Hepatocyte (in vitro differentiated cells): ENCODE measurements at regions not wholly inside any gene's neighbourhood (a gene's known extent, or its start where the extent isn't known, plus 50 kb on each side); places are given as distances from the start of the nearest gene placed in this dataset.

Experiments used
- DNase-seq: peaks from one replicate; pipeline ENCODE4 v3.0.0-alpha.2; 2016; ENCODE audit warnings: low spot score
- H2AFZ ChIP-seq: fragments of 200-600 bp; sonication (generic); 2 replicates; pipeline ENCODE4 v1.6.0; 2016; ENCODE audit warnings: antibody characterized with exemption, mild to moderate bottlenecking
- H3K27ac ChIP-seq: fragments of 200-600 bp; sonication (generic); 2 replicates; pipeline ENCODE4 v1.5.1; 2016; ENCODE audit warnings: mild to moderate bottlenecking
- H3K27me3 ChIP-seq: fragments of 200-600 bp; sonication (generic); 2 replicates; pipeline ENCODE4 v1.6.1; 2016
- H3K36me3 ChIP-seq: fragments of 200-600 bp; sonication (generic); replicated peaks from 2 replicates; pipeline ENCODE4 v1.5.1; 2016; ENCODE audit warnings: low read depth; ENCODE audit not compliant: insufficient read depth
- H3K4me1 ChIP-seq: fragments of 200-600 bp; sonication (generic); 2 replicates; pipeline ENCODE4 v1.5.1; 2016; ENCODE audit warnings: mild to moderate bottlenecking, moderate library complexity; ENCODE audit not compliant: insufficient read depth
- H3K4me2 ChIP-seq: fragments of 200-600 bp; sonication (generic); 2 replicates; pipeline ENCODE4 v1.6.0; 2016
- H3K4me3 ChIP-seq: fragments of 200-600 bp; sonication (generic); 2 replicates; pipeline ENCODE4 v1.5.1; 2016; ENCODE audit warnings: mild to moderate bottlenecking
- H3K79me2 ChIP-seq: fragments of 200-600 bp; sonication (generic); 2 replicates; pipeline ENCODE4 v1.6.0; 2017; ENCODE audit warnings: mild to moderate bottlenecking
- H3K9me2 ChIP-seq: fragments of 200-600 bp; sonication (generic); replicated peaks from 2 replicates; pipeline ENCODE4 v1.6.0; 2017; ENCODE audit warnings: mild to moderate bottlenecking; ENCODE audit not compliant: insufficient read depth
- H3K9me3 ChIP-seq: fragments of 200-600 bp; sonication (generic); 2 replicates; pipeline ENCODE4 v1.5.1; 2016; ENCODE audit warnings: low read depth, mild to moderate bottlenecking
- H4K20me1 ChIP-seq: fragments of 200-600 bp; sonication (generic); 2 replicates; pipeline ENCODE4 v1.6.0; 2016; ENCODE audit warnings: mild to moderate bottlenecking; ENCODE audit not compliant: insufficient read depth, poor library complexity, severe bottlenecking
- EZH2 ChIP-seq: fragments of 200-600 bp; sonication (generic); IDR thresholded peaks from 2 replicates; pipeline ENCODE4 v1.6.1; 2016; ENCODE audit warnings: antibody characterized with exemption, mild to moderate bottlenecking, borderline replicate concordance
- EZH2phosphoT487 ChIP-seq: fragments of 200-600 bp; sonication (generic); IDR thresholded peaks from one replicate; pipeline ENCODE4 v1.6.1; 2018; ENCODE audit warnings: antibody characterized with exemption, mild to moderate bottlenecking, low read depth, moderate library complexity; ENCODE audit not compliant: unreplicated experiment, severe bottlenecking
- WGBS: methylation state at CpG from one replicate; pipeline ENCODE4 v1.1.6; 2016; ENCODE audit warnings: low lambda C conversion rate; ENCODE audit errors: missing lambda C conversion rate; 5-methylcytosine and 5-hydroxymethylcytosine counted together
- TF ChIP-seq, protein P1 (sequence below): fragments of 200-600 bp; sonication (generic); IDR thresholded peaks from 2 replicates; pipeline ENCODE4 v1.5.1; 2016; ENCODE audit warnings: antibody characterized with exemption, mild to moderate bottlenecking; ENCODE audit not compliant: poor library complexity

DNA sequence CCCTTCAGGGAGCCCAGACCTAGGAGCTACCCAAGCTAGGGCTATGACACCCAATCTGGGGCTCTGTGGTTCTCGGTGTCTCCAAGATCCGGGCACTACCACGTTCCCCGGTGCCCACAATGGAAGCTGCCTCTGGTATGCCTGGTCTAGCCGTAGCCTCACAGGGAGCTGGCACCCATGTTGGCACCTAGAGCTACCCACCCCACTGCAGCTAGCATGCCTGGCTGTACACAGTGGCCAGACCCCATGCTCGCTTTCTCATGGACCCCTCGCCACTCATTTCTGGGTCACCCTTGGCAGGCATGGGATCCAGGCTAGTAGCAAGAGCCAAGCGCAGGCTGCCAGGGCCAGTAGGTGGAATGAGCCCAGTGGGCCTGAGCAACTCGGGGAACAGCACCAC lies 109.0 kb downstream of the CYLC2 start:
- no peak for DNase-seq
- WGBS: 88% methylated on average over 9 of the region's 9 CpGs
- Histone ChIP-seq H3K79me2 (no peaks in the 10 kb centered on the region), H3K27me3 (no peaks in the 10 kb centered on the region), H2AFZ (no peak overlapping the region), H3K9me3 (no peaks in the 10 kb centered on the region), H3K27ac (no peak overlapping the region), H3K4me1 (no peaks in the 10 kb centered on the region), H3K4me2 (no peak overlapping the region), H3K4me3 (no peak overlapping the region), H4K20me1 (no peaks in the 10 kb centered on the region), H3K9me2 (no peaks in the 10 kb centered on the region), H3K36me3 (no peaks in the 10 kb centered on the region)
- TF ChIP-seq EZH2 (no peak), EZH2phosphoT487 (no peak)
- TF ChIP-seq, protein P1, sequence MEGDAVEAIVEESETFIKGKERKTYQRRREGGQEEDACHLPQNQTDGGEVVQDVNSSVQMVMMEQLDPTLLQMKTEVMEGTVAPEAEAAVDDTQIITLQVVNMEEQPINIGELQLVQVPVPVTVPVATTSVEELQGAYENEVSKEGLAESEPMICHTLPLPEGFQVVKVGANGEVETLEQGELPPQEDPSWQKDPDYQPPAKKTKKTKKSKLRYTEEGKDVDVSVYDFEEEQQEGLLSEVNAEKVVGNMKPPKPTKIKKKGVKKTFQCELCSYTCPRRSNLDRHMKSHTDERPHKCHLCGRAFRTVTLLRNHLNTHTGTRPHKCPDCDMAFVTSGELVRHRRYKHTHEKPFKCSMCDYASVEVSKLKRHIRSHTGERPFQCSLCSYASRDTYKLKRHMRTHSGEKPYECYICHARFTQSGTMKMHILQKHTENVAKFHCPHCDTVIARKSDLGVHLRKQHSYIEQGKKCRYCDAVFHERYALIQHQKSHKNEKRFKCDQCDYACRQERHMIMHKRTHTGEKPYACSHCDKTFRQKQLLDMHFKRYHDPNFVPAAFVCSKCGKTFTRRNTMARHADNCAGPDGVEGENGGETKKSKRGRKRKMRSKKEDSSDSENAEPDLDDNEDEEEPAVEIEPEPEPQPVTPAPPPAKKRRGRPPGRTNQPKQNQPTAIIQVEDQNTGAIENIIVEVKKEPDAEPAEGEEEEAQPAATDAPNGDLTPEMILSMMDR: no peak

DNA sequence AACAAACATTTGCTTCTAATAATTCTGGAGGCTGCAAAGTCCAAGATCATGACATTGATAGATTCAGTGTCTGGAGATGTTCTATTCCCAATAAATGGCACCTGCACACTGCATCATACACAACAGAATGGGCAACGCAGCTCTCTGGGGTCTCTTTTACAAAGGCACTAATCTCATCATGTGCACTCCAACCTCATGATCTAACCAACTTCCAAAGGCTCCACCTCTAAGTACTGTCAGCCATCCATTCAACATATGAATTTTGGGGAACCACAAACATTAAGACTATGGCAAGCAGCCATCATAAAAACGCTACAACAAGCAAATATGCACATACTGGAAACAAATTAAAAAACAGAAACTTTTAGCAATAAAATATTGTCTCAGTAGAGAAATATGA lies 121.1 kb downstream of the CYLC2 start:
- no peaks in the 10 kb centered on the region for H3K9me3 ChIP-seq
- no peaks in the 10 kb centered on the region for H3K36me3 ChIP-seq
- H3K27ac ChIP-seq: no peak overlapping the region
- H3K4me2 ChIP-seq: no peak overlapping the region
- no peaks in the 10 kb centered on the region for H3K27me3 ChIP-seq
- H2AFZ ChIP-seq: no peak overlapping the region
- H3K4me1 ChIP-seq: no peaks in the 10 kb centered on the region
- H4K20me1 ChIP-seq: no peaks in the 10 kb centered on the region
- TF ChIP-seq EZH2 (no peak), EZH2phosphoT487 (no peak)
- TF ChIP-seq, protein P1: no peak
- H3K9me2 ChIP-seq: no peaks in the 10 kb centered on the region
- no peaks in the 10 kb centered on the region for H3K79me2 ChIP-seq
- no peak overlapping the region for H3K4me3 ChIP-seq
- DNase-seq: no peak
- WGBS: 73% methylated on average over 2 of the region's 2 CpGs

DNA sequence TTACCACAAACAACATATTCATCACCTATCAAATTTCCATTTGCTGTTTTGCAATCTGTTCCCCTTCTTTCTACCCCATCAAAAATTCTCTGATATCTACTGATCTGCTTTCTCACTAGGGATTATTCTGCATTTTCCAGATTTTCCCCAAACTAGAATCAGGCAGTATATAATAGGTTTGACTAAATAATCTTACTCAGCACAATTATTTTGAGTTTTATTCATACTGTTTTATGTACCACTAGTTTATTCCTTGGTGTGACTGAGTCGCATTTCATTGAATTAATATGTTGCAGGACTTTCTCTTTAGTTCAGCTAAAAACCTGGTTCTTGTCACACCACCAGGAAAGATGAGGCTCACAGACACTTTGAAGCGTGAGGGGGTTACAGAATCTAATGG lies 131.4 kb downstream of the CYLC2 start:
- Histone ChIP-seq H3K4me3 (no peak overlapping the region), H3K27me3 (no peaks in the 10 kb centered on the region), H3K4me2 (no peak overlapping the region), H3K9me3 (no peaks in the 10 kb centered on the region), H3K36me3 (no peaks in the 10 kb centered on the region), H4K20me1 (no peaks in the 10 kb centered on the region), H3K9me2 (no peaks in the 10 kb centered on the region), H2AFZ (no peak overlapping the region), H3K79me2 (no peaks in the 10 kb centered on the region), H3K27ac (no peak overlapping the region), H3K4me1 (no peaks in the 10 kb centered on the region)
- DNase-seq: no peak
- TF ChIP-seq EZH2 (no peak), EZH2phosphoT487 (no peak)
- TF ChIP-seq, protein P1: no peak
- WGBS: 76% methylated on average over 2 of the region's 2 CpGs

DNA sequence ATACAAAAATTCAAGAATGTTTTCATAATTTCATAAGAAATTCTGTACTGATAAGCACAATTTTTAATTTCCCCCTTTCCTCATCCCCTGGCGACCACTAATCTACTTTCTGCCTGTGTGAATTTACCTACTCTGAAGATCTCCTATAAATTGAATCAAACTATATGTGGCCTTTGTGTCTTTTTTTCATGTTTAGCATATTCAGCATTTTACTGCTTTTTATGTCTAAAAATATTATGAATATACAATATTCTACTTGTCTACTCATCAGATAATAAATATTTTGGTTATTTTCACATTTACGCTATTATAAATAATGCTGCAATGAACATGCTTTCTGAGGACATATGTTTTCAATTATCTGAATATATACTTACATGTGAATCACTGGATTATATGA lies 144.8 kb downstream of the CYLC2 start:
- Histone ChIP-seq H3K36me3 (no peaks in the 10 kb centered on the region), H3K4me2 (no peak overlapping the region), H2AFZ (no peak overlapping the region), H4K20me1 (no peaks in the 10 kb centered on the region), H3K79me2 (no peaks in the 10 kb centered on the region), H3K9me2 (no peaks in the 10 kb centered on the region), H3K9me3 (no peaks in the 10 kb centered on the region), H3K4me3 (no peak overlapping the region), H3K27me3 (no peaks in the 10 kb centered on the region), H3K27ac (no peak overlapping the region), H3K4me1 (no peaks in the 10 kb centered on the region)
- 73% methylated on average over 2 of the region's 2 CpGs for WGBS
- TF ChIP-seq EZH2phosphoT487: no peak
- TF ChIP-seq, protein P1: no peak
- no peak for TF ChIP-seq EZH2
- no peak for DNase-seq
